ENCODE measurements at regions not wholly inside any gene's neighbourhood (a gene's known extent, or its start where the extent isn't known, plus 50 kb on each side); places are given as distances from the start of the nearest gene placed in this dataset.

GRCh38 chr12:25009496-25010092 is 60.7 kb upstream of the BCAT1 start:
- ChIA-PET RAD21 (ENCODE audit: unreplicated experiment) (interaction anchor here (0.8 to 2.7 kb wide), 7 partner anchors 8 to 44 kb away, joined by 3 to 16 read pairs (median 5); a partner anchor contains a TSS), SMC1A (ENCODE audit: uncharacterized antibody, unreplicated experiment) (interaction anchor here (0.6 to 3.7 kb wide), 11 partner anchors 9 to 378 kb away, joined by 3 to 55 read pairs (median 6); a partner anchor contains a TSS), POLR2A (interaction anchor here (0.7 to 2.4 kb wide), 10 partner anchors 8 to 98 kb away, joined by 3 to 18 read pairs (median 4); a partner anchor contains a TSS), CTCF (interaction anchor here (0.7 to 3.8 kb wide), 7 partner anchors 9 to 143 kb away, joined by 3 to 15 read pairs (median 4); a partner anchor contains a TSS)
- no peak for DNase-seq (ENCODE audit: low read depth, low spot score)
- H3K9ac ChIP-seq (ENCODE audit: control insufficient read depth, insufficient read depth, low read length) = no peak overlapping the region
- H3K27me3 ChIP-seq (replicated peaks in 1 of 2; ENCODE audit: control insufficient read depth in 2 of 2, insufficient read depth in 2 of 2, low read length in 1 of 2) = no peaks in the 10 kb centered on the region
- H3K79me2 ChIP-seq (ENCODE audit: control insufficient read depth, insufficient read depth, low read length) = no peaks in the 10 kb centered on the region
- FAIRE-seq = no peak
- TF ChIP-seq JUNB (IDR thresholded peaks at IDR 0.05) (peak; percentile 42), NFIC (IDR thresholded peaks at IDR 0.05; ENCODE audit: low read depth, low read length) (peak; percentile 28; the same call in 1 of the 2 replicates)
- TF ChIP-seq, protein P1, sequence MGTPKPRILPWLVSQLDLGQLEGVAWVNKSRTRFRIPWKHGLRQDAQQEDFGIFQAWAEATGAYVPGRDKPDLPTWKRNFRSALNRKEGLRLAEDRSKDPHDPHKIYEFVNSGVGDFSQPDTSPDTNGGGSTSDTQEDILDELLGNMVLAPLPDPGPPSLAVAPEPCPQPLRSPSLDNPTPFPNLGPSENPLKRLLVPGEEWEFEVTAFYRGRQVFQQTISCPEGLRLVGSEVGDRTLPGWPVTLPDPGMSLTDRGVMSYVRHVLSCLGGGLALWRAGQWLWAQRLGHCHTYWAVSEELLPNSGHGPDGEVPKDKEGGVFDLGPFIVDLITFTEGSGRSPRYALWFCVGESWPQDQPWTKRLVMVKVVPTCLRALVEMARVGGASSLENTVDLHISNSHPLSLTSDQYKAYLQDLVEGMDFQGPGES (IDR thresholded peaks at IDR 0.05) = no peak
- WGBS (ENCODE audit: insufficient coverage, insufficient replicate concordance, low lambda C conversion rate, missing lambda C conversion rate) = 100% methylated on average over 2 of the region's 2 CpGs
- no peak overlapping the region; the same call in 1 of the 2 replicates for H2AFZ ChIP-seq (ENCODE audit: control insufficient read depth, low read depth, low read length)
- peaks cover 25% of the 10 kb centered on the region for H3K4me1 ChIP-seq (ENCODE audit: control insufficient read depth, insufficient read depth, low read length)
- no peaks in the 10 kb centered on the region for H4K20me1 ChIP-seq (ENCODE audit: control insufficient read depth, insufficient read depth)
- no peak overlapping the region for H3K4me3 ChIP-seq
- in situ Hi-C loops (cut with MboI) (no loop called here), intact Hi-C loops (cut with micrococcal nuclease; ENCODE audit: unreplicated experiment) (no loop called here)
- no peak overlapping the region for H3K27ac ChIP-seq (ENCODE audit: control insufficient read depth, insufficient read depth)
- BruUV-seq (replicated peaks) = no TSS peak
- H3K4me2 ChIP-seq (ENCODE audit: control insufficient read depth, insufficient read depth) = 0 out of 2 replicates have a peak overlapping the region, but pooled peaks have one; percentile 25
- ATAC-seq = peak; percentile 12
- H3K36me3 ChIP-seq (ENCODE audit: control insufficient read depth in 2 of 2, insufficient read depth in 2 of 2, low read length in 1 of 2) = no peaks in the 10 kb centered on the region
- H3K9me3 ChIP-seq (replicated peaks; ENCODE audit: control insufficient read depth, insufficient read depth, low read length) = peaks cover 6% of the 10 kb centered on the region; the same call in 2 of the 3 replicates

GRCh38 chr12:25005376-25005775 is 56.5 kb upstream of the BCAT1 start:
- Histone ChIP-seq H3K4me1 (ENCODE audit: control insufficient read depth, insufficient read depth, low read length) (peaks cover 40% of the 10 kb centered on the region), H3K4me2 (ENCODE audit: control insufficient read depth, insufficient read depth) (peak overlapping the region; percentile 51), H3K9me3 (replicated peaks; ENCODE audit: control insufficient read depth, insufficient read depth, low read length) (peaks cover 6% of the 10 kb centered on the region; the same call in 2 of the 3 replicates), H3K79me2 (ENCODE audit: control insufficient read depth, insufficient read depth, low read length) (peaks cover 6% of the 10 kb centered on the region), H3K4me3 (peak overlapping the region; percentile 4; the same call in 1 of the 2 replicates), H3K27me3 (replicated peaks in 1 of 2; ENCODE audit: control insufficient read depth in 2 of 2, insufficient read depth in 2 of 2, low read length in 1 of 2) (no peaks in the 10 kb centered on the region), H3K36me3 (ENCODE audit: control insufficient read depth in 2 of 2, insufficient read depth in 2 of 2, low read length in 1 of 2) (no peaks in the 10 kb centered on the region), H3K9ac (ENCODE audit: control insufficient read depth, insufficient read depth, low read length) (no peak overlapping the region), H2AFZ (ENCODE audit: control insufficient read depth, low read depth, low read length) (peak overlapping the region; percentile 6), H3K27ac (ENCODE audit: control insufficient read depth, insufficient read depth) (peak overlapping the region; percentile 58), H4K20me1 (ENCODE audit: control insufficient read depth, insufficient read depth) (no peaks in the 10 kb centered on the region)
- ChIA-PET SMC1A (ENCODE audit: uncharacterized antibody, unreplicated experiment) (interaction anchor here (0.6 to 12.8 kb wide), 13 partner anchors 9 to 328 kb away, joined by 3 to 526 read pairs (median 3); a partner anchor contains a TSS), POLR2A (interaction anchor here (0.6 to 2.8 kb wide), 7 partner anchors 9 to 55 kb away, joined by 3 to 33 read pairs (median 5); a partner anchor contains a TSS), CTCF (interaction anchor here (1.2 to 12.0 kb wide), 5 partner anchors 10 to 49 kb away, joined by 3 to 141 read pairs (median 5); a partner anchor contains a TSS), RAD21 (ENCODE audit: unreplicated experiment) (interaction anchor here (1.1 to 13.0 kb wide), 8 partner anchors 9 to 103 kb away, joined by 3 to 462 read pairs (median 6); a partner anchor contains a TSS)
- DNase-seq (ENCODE audit: low read depth, low spot score) (peak; percentile 82), ATAC-seq (peak; percentile 65), FAIRE-seq (no peak)
- BruUV-seq (replicated peaks) = no TSS peak
- intact Hi-C loops (cut with micrococcal nuclease; ENCODE audit: unreplicated experiment) = loop anchor here (2.0 kb wide), 1 partner anchor 15 kb away; no protein-coding TSS in a partner anchor
- 16% methylated on average over 4 of the region's 4 CpGs for WGBS (ENCODE audit: insufficient coverage, insufficient replicate concordance, low lambda C conversion rate, missing lambda C conversion rate)
- in situ Hi-C loops (cut with MboI) = no loop called here
- TF ChIP-seq PAX8 (IDR thresholded peaks at IDR 0.05) (no peak), SREBF1 (IDR thresholded peaks at IDR 0.05; ENCODE audit: low read length) (no peak), RELA (IDR thresholded peaks at IDR 0.05; ENCODE audit: borderline replicate concordance, partially characterized antibody) (no peak), HDAC6 (IDR thresholded peaks at IDR 0.05; ENCODE audit: unreplicated experiment) (no peak), IKZF2 (IDR thresholded peaks at IDR 0.05) (peak; percentile 34 to 35; a peak in 2 of 4 replicates), CREM (IDR thresholded peaks at IDR 0.05; ENCODE audit: low read depth) (peak; percentile 21; the same call in 1 of the 2 replicates), USF2 (IDR thresholded peaks at IDR 0.05; ENCODE audit: borderline replicate concordance, low read depth, low read length) (no peak), BHLHE40 (IDR thresholded peaks at IDR 0.05; ENCODE audit: borderline replicate concordance in 1 of 2, low read depth in 2 of 2, low read length in 1 of 2) (peak; percentile 44 to 47; a peak in 3 of 4 replicates), NFXL1 (IDR thresholded peaks at IDR 0.05; ENCODE audit: borderline replicate concordance) (no peak), ATF7 (IDR thresholded peaks at IDR 0.05; ENCODE audit: low read depth) (peak; percentile 73; the same call in 1 of the 2 replicates), PML (IDR thresholded peaks at IDR 0.05; ENCODE audit: low read length) (no peak), BMI1 (IDR thresholded peaks at IDR 0.05; ENCODE audit: borderline replicate concordance) (0 out of 2 replicates have a peak, but pooled peaks have one; percentile 51)
